ENCODE measurements at regions not wholly inside any gene's neighbourhood (a gene's known extent, or its start where the extent isn't known, plus 50 kb on each side); places are given as distances from the start of the nearest gene placed in this dataset.

- no peak for TF ChIP-seq POLR2AphosphoS5 (IDR thresholded peaks at IDR 0.05; ENCODE audit: low read depth, low read length)
- TF ChIP-seq GABPA (IDR thresholded peaks at IDR 0.05; ENCODE audit: low read depth): no peak
- TF ChIP-seq, protein P1, sequence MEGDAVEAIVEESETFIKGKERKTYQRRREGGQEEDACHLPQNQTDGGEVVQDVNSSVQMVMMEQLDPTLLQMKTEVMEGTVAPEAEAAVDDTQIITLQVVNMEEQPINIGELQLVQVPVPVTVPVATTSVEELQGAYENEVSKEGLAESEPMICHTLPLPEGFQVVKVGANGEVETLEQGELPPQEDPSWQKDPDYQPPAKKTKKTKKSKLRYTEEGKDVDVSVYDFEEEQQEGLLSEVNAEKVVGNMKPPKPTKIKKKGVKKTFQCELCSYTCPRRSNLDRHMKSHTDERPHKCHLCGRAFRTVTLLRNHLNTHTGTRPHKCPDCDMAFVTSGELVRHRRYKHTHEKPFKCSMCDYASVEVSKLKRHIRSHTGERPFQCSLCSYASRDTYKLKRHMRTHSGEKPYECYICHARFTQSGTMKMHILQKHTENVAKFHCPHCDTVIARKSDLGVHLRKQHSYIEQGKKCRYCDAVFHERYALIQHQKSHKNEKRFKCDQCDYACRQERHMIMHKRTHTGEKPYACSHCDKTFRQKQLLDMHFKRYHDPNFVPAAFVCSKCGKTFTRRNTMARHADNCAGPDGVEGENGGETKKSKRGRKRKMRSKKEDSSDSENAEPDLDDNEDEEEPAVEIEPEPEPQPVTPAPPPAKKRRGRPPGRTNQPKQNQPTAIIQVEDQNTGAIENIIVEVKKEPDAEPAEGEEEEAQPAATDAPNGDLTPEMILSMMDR (IDR thresholded peaks at IDR 0.05): no peak
- no peak for TF ChIP-seq IRF3 (IDR thresholded peaks at IDR 0.05; ENCODE audit: low read depth, low read length)
- TF ChIP-seq EZH2phosphoT487 (IDR thresholded peaks at IDR 0.05; ENCODE audit: borderline replicate concordance, low read depth): no peak
- TF ChIP-seq ZBTB33 (IDR thresholded peaks at IDR 0.05; ENCODE audit: borderline replicate concordance, low read depth): no peak
- no peak for TF ChIP-seq EP300 (IDR thresholded peaks at IDR 0.05; ENCODE audit: borderline replicate concordance in 1 of 2, low read depth in 1 of 2, low read length in 1 of 2)
- TF ChIP-seq, protein P2, sequence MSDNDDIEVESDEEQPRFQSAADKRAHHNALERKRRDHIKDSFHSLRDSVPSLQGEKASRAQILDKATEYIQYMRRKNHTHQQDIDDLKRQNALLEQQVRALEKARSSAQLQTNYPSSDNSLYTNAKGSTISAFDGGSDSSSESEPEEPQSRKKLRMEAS (IDR thresholded peaks at IDR 0.05; ENCODE audit: low read depth): no peak
- no peak for TF ChIP-seq CHD2 (IDR thresholded peaks at IDR 0.05; ENCODE audit: low read length, partially characterized antibody)
- TF ChIP-seq JUND (IDR thresholded peaks at IDR 0.05): no peak
- no peak for TF ChIP-seq SMC3 (IDR thresholded peaks at IDR 0.05; ENCODE audit: low read depth, low read length)
- no peak for TF ChIP-seq RFX5 (IDR thresholded peaks at IDR 0.05; ENCODE audit: low read length)
- no peak for TF ChIP-seq SIN3A (IDR thresholded peaks at IDR 0.05; ENCODE audit: borderline replicate concordance, low read depth, low read length)
- no peak for TF ChIP-seq RAD21 (IDR thresholded peaks at IDR 0.05; ENCODE audit: low read length)
These were observed 593.4 kb upstream of the ZNF717 start for GRCh38 chr3:76378789-76379188.
